ENCODE measurements at regions not wholly inside any gene's neighbourhood (a gene's known extent, or its start where the extent isn't known, plus 50 kb on each side); places are given as distances from the start of the nearest gene placed in this dataset.
"Not testable (repeated sequence)": the region's sequence is repeated elsewhere in the genome, so short reads cannot be mapped to it uniquely, and the experiment has no call there.

DNA sequence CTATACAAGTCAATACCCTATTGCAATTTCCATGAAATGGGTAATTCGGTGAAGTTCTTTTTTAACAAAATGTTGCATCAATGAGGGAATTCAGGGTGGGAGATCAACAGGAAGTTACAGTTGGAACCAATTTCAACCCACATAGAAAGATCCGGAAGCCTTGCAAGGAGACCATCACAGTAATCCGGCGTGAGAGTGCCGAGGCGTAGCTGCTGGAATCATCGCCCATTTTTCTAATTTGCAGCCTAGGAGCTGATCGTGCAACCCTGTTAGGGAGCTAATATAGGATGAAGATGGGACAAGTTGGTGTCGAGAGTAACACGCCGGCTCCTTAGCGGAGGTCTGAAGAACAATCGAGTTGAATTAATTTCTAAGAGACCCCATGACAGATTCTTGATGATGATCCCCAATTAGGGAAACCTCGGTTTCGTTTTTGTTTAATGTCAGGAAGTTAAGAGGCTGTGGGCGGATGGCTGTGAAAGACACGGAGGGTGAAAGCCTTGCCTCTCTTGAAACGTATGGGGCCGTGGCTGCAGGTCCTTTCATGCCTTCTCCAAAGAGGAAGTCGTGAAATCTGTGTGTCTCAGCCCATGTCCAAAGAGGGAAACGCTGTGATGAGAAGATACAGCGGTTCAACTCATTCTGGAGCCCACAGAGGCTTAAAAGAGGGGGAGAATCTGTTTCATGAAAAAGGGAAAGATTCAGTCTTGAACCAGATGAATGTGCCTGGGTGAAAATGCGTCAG is 51.2 kb upstream of the CARD11 start:
- no peak for DNase-seq

DNA sequence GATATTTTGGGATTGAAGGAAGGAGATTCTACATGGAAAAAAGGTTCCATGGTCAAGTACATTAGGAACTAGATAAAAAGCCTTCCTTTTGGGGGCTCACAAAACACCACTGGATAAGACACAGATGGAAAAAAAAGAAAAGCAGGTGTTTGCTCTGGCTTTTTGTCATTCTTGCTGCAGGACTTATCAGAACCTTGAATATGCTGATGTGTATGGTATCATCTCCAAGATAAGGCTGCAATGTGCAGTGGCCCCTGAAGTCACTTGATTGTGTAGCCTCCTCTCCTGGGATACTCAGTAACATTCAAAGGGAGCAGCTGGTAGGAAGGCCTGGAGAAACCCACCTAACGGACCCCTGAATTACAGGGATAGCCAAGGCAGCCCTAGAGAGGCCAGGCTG is 54.1 kb upstream of the CARD11 start:
- DNase-seq = no peak

GRCh38 chr7:3102159-3102558 is 58.5 kb upstream of the CARD11 start:
- DNase-seq = no peak

DNA sequence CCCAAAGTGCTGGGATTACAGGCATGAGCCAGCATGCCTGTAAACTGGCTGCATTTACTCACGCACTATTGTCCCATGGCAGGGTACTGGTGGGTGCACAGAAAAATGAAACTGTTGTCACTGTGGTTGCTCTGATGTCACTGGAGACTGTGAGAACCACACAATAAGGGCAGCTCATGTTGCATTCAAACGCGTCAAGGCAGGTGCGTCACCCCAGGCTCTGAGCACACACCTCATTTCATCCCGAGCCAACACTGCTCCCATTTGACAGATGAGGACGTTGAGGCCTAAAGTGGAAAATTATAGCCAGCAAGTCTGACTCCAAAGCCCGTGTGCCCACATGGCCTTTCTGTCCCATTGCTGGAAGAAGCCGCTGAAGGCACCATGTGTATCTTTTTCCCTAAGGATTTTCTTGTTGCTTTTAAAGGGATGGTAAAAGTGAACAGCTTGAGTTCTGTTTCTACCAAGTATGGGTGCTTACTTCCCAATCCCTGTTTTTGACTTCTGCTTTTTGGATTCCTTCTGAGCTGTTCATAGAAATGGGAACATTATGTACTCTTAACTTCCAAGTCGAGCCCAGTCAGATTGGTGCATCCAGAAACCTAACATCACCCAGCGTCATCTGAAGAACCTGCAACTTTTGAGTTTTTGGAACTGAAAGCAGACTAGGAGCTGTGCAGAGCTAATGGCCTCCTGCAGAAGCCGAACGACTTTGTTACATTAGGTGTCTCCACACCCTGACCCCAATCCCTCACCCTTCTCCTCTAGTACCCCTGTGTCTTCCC is 60.1 kb upstream of the CARD11 start:
- DNase-seq = no peak

DNA sequence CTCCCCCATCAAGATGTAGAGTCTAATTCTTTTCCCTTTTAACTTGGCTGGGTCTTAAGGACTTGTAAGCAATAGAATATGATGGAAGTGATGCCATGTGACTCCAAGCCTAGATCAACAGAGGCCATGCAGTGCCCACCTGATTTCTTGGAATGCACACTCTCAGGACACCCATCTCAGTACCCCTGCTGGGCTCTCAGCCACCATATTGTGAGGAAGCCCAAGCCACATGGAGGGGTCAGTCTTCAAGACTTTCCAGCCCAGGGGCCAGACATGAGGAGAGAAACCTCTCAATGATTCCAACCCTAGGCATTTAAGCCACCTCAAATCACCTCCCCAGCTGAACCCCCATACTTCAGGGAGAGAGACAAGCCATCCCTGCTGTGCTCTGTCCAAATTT is 62.2 kb upstream of the CARD11 start:
- no peak for DNase-seq

GRCh38 chr7:3106361-3106826 is 62.7 kb upstream of the CARD11 start:
- DNase-seq = no peak

GRCh38 chr7:3107228-3107763 is 63.6 kb upstream of the CARD11 start:
- DNase-seq = no peak

DNA sequence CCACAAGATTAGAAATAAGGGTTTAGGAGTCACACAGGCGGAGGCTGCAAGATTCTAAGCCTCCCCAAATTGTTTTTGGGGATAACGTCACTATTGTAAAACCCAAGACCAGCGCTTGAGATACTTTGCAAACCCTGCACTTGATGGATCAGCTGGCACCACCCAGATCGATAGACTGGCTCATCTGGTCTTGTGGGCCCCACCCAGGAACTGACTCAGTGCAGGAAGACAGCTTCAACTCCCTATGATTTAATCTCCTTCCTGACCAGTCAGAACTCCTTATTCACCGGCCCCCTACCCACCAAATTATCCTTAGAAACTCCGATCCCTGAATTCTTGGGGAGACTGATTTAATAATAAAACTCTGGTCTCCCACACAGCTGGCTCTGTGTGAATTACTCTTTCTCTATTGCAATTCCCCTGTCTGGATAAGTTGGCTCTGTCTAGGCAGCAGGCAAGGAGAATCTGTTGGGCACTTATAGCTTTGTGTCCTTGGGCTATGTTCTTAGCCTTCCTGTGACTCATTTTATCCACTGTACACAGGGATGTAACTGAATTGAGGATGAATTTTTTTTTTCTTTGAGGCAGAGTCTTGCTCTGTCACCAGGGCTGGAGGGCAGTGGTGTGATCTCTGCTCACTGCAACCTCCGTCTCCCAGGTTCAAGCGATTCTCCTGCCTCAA is 64.4 kb upstream of the CARD11 start:
- DNase-seq = no peak

- no peak for DNase-seq
Observed at GRCh38 chr7:3109311-3109915, 65.7 kb upstream of the CARD11 start.

GRCh38 chr7:3112479-3113134 is 68.9 kb upstream of the CARD11 start:
- no peak for DNase-seq

DNA sequence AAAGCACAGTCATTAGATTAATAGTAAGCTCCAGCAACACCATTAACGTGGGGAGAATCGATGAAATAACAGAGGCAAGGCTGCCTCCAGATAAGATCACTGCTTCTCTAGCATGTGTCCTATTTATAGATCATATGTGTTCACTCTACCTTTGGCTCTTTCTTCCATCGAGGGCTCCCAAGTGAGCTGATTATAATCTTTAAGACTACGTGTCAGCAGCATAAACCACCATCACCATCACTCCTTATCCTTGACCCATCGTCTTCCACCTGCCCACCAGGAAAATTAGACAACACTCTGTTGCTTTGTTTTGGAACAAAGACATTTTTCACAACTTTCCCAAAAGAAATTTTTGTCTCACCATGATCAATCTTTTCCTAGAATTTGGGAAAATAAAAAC is 71.2 kb upstream of the CARD11 start:
- DNase-seq = no peak

GRCh38 chr7:3117081-3117480 is 73.4 kb upstream of the CARD11 start:
- no peak for DNase-seq

GRCh38 chr7:3117488-3118231 is 74.0 kb upstream of the CARD11 start:
- DNase-seq = no peak

DNA sequence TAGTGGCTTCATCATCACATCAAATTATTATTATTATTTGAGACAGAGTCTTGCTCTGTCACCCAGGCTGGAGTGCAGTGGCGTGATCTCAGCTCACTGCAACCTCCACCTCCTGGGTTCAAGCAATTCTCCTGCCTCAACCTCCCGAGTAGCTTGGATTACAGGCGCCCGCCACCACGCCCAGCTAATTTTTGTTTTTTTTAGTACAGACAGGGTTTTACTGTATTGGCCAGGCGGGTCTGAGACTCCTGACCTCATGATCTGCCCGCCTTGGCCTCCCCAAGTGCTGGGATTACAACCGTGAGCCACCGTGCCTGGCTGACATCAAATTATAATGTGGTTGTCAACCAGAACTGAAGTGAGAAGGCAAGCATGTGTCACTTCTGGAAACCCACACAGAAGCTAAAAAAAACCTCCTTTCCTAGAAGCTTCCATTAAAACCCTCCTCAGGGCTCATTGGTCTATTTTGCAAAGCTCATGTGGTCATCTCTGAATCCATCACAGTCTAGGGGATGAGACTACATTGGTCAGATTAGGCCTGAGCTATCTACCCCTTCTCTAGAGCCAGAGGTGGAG is 75.8 kb upstream of the CARD11 start:
- DNase-seq = not testable (repeated sequence)

DNA sequence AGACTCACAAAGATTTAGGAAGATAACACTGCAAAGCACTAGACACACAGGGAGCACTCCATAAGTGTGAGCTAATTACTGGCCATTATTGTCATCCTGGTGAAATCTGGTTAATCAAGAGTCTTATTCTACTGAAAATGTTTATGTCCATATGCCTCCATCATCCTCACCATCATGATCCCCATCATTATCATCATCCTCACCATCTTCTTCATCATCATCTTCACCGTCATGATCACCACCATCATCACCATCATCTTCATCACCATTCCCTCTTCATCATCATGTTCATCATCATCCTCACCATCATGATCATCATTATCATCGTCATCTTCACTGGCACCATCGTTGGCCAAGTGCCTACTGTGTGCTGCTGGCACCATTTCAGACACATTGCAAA is 76.3 kb upstream of the CARD11 start:
- no peak for DNase-seq

DNA sequence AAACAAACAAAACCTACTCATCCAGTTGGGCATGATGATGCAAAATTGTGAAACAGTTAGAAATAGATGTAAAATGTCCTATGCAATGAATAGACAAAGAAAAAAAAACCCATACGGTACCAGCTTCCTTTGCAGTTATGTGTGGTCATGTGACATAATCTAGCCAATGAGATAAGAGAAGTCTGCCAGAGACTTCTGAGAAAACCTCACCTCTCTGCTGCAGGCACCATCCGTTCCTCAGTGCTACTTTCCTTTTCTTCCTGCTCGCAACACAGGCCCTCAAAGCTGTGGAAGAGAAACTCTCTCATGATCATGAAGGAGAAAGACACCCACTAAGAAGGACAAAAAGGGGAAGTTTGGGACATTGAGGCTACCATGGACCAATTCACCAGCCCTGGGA is 76.8 kb upstream of the CARD11 start:
- no peak for DNase-seq

GRCh38 chr7:3128857-3129490 is 85.3 kb upstream of the CARD11 start:
- no peak for DNase-seq

- no peak for DNase-seq
Observed at GRCh38 chr7:3133811-3134385, 90.2 kb upstream of the CARD11 start.

- DNase-seq = no peak
Observed at GRCh38 chr7:3134745-3135144, 91.1 kb upstream of the CARD11 start.

DNA sequence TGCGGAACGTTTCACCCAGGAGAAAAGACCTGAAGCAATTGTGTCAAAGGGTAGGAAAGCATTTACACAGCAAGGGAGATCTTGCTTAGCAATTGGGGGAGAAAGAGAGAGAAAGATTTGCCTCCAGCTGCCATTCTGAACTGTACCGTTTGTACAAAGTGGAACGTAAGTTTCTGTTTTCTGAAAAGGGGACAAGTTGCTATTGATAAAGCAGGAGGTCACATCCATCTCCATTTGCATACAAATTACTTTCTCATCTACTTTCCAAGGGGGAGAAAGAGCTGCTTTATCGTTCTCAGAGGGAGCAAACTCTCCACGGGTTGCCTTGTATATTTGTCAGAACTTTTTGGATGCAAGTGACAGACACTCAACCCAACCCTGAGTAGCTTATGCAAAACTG is 92.0 kb upstream of the CARD11 start:
- no peak for DNase-seq

DNA sequence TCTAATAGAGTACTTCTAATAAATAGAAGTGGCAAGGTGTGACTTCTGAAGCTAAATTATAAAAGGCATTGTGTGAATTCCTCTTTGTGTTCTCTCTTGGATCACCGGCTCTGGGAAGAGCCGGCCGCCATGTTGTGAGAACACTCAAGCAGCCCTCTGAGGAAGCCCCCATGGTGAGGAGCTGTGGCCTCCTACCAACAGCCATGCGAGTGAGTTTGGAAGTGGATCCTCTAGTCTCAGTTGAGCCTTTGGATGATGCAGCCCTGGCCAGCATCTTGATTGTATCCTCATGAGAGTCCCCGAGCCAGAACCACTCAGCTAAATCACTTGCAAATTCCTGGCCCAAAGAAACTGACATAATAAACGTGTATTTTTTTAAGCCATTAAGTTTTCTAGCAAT is 94.5 kb upstream of the CARD11 start:
- no peak for DNase-seq
